ENCODE measurements at regions not wholly inside any gene's neighbourhood (a gene's known extent, or its start where the extent isn't known, plus 50 kb on each side); places are given as distances from the start of the nearest gene placed in this dataset.

GRCh38 chr3:41127414-41127813, 71.9 kb upstream of the CTNNB1 start:
- TF ChIP-seq POLR2A (IDR thresholded peaks at IDR 0.05): no peak
- TF ChIP-seq CTCF (IDR thresholded peaks at IDR 0.05): no peak

Measured in testis (tissue), 2 donors.